Stimulated activated CD8-positive, alpha-beta memory T cell treated with anti-CD3 and anti-CD28 coated beads, Interleukin-12 subunit alpha, Interleukin-12 subunit beta, amount 100 ng/mL, for 24 hours (primary cell): ENCODE measurements at regions not wholly inside any gene's neighbourhood (a gene's known extent, or its start where the extent isn't known, plus 50 kb on each side); places are given as distances from the start of the nearest gene placed in this dataset.
"Not testable (repeated sequence)": the region's sequence is repeated elsewhere in the genome, so short reads cannot be mapped to it uniquely, and the experiment has no call there.

Experiments
- DNase-seq: peaks from one replicate; pipeline ENCODE4 v3.0.0-alpha.2; 2020; ENCODE audit errors: extremely low read depth

- no peak for DNase-seq
These were observed 297.2 kb downstream of the NDUFA10 start for GRCh38 chr2:239727776-239728600.

- DNase-seq: no peak
These were observed 297.9 kb downstream of the NDUFA10 start for GRCh38 chr2:239727182-239727775.

DNA sequence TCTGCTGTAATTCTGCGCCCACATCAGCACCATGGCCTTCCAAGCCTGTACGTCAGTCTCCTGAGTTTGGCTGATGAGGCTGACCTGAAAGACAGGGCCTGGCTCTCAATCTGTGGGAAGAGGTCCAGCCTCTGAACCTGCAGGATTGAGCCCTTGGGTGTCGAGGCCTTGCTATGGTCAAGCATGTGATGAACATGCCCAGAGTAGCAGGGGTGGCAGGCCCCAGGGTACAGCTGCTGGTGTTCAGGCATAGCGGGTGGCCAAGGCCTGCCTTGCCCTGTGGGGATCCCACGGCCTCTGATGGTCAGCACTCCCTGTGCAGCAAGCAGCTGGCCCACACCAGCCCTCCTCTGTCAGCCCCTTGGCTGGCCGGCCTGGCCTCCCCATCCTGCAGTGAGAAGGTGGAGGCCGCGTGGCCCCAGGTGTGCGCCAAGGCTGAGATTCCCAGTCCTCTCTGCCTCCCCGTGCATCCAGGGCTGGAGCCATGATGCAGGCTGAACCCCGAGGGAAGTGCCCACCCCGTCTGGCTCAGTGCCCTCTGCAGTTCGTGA lies 298.4 kb downstream of the NDUFA10 start:
- DNase-seq: no peak

GRCh38 chr2:239726091-239726591 lies 299.0 kb downstream of the NDUFA10 start:
- DNase-seq: no peak

GRCh38 chr2:239725551-239725890 lies 299.6 kb downstream of the NDUFA10 start:
- no peak for DNase-seq

DNA sequence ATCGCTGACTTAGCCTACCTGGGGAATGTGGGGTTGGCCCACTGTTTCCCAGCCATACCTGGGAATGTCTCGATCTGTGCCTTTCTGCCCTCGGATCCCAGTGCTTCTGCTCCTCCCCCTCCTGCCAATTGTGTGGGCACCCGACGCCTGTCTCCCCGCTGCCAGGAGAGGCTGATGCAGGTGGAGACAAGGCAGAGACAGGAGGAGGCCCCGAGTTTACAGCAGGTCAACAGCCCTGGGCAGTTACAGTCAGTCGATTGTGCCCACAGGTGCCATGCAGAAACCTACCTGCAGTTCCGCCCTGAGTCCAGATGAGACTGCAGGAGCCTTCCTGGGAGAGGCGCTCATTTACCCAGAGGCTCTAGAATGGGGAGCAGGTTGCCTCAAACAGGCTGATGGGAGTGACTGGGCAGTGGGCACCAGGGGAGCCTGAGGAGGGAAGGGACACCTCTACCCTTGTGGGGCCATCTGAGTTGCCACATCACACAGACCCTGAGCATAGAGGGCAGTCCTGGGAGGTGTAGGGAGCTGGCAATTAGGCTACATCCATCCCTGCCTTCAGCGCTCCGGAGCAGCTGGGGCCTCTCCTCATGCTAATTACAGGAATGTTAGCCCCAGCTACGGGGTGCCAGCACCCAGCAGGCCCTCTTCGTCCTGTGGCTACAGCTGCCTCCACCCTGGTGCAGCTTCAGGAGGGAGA lies 300.1 kb downstream of the NDUFA10 start:
- DNase-seq: no peak

GRCh38 chr2:239724194-239724849 lies 300.8 kb downstream of the NDUFA10 start:
- no peak for DNase-seq

DNA sequence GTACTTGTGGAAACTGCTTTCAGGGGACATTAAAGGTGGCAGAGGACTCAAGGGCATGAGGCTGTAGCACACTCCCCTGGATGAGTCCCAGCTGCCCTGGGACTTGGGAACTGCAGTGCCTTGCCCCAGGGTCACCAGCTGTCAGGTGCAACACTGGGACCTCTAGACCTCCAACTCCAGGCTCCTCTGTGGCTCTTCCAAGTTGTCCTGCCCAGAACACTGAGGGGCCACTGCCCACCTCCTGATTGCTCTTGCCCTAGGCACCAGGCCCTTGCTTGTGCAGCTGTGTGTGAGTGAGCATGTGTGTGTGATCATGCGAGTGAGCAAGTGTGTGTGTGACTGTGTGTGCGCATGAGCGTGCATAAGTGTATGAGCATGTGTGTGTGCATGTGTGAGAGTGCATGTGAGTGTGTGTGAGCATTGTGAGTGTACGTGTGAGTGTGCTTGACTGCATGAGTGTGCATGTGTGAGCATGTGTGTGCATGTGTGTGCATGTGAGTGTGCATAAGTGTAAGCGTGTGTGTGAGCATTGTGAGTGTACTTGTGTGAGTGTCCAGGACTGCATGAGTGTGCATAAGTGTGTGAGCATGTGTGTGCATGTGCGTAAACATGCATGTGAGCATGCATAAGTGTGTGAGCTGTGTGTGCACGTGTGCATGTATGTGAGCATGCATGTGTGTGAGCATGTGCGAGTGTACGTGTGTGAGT lies 301.5 kb downstream of the NDUFA10 start:
- no peak for DNase-seq

DNA sequence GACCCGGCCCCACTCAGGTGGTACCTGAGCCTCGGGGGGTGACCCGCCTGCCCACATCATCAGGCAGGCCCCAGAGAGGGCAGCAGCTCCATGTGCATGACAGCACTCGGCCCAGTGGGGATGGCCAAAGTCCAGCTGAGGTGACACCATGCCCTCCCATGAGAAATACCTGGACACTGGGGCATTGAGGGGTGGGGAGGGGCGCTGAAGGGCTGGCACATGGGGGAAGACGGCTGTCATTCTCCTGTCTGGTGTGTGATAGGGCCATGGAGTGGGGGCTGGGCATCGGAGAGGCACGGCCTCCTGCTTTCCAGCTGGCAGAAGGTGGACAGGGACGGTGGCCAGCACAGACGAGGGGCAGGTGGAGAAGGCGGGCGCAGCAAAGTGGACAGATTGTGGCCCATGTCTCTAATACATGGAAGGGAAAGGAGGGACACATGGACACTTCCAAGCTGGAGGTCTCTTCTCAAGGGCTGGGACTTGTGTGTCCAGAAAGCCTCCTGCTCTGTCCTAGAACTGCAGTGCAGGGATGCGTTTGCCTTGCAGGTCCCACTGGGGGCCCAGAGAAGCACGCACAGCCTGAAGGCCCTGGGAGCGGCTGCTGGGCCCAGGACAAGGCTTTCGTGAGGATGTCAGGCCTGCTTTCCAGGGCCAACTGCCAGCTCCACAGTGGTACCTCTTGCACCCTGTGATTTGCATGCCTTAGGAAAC lies 302.2 kb downstream of the NDUFA10 start:
- DNase-seq: no peak

GRCh38 chr2:239721991-239722759 lies 303.0 kb downstream of the NDUFA10 start:
- no peak for DNase-seq

DNA sequence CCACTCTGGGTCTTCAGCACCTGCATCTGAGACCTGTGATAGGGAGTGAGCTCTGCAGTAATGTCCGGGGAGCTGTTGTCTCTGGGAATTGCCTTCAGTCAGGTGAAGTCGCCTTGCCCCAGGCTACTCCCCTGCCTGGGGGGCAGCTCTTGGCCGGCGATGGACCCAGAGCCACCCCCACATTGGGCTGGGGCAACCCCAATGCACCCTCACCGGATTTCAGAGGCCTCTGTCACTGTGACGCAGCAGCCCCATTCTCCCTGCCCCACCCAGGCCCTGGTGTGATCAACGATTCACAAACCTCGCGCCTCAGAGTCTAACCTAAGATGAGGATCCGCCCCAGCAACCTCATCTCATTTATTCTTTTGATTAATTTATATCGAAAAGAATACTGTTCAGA lies 303.6 kb downstream of the NDUFA10 start:
- no peak for DNase-seq

DNA sequence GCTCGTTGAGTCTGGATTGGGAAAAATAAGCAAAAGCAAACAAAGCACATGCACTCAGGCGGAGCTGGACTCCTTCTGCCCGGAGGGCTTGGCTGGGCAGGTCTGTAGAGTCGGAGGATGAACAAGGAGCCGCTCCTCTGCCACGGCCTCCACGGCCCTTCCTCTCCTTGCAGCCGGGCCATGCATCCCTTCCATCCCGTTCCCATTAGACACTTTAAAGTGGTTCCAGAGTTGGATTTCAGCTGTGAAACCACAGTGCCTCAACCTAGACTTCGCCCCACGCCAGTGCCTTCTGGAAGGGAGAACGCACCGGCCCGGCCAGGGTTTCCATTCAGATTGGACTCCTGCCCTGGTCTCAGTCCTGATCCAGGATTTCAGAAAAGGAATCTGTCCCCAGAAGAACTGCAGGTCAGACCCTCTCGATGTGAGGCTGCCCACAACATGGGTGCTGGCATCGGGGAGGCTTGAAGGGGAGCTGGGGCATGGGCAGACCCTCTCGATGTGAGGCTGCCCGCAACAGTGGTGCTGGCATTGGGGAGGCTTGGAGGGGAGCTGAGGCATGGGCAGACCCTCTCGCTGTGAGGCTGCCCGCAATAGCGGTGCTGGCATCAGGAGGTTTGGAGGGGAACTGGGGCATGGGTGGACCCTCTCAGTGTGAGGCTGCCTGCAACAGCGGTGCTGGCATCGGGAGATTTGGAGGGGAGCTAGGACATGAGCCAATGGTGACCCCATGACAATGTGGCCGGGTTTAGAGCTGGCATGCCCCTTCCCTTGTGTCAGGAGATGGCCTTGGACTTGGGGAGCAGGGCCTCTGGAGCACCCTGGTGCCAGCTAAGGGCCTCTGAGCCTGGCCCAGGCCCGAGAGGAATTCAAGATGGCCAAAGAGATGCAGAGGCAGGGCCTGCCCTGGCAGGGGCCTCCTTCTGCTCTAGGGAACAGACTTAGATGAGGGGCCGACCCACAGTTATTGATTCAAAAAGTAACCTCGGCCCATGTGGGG lies 304.5 kb downstream of the NDUFA10 start:
- DNase-seq: no peak

- no peak for DNase-seq
These were observed 305.3 kb downstream of the NDUFA10 start for GRCh38 chr2:239719791-239720360.

DNA sequence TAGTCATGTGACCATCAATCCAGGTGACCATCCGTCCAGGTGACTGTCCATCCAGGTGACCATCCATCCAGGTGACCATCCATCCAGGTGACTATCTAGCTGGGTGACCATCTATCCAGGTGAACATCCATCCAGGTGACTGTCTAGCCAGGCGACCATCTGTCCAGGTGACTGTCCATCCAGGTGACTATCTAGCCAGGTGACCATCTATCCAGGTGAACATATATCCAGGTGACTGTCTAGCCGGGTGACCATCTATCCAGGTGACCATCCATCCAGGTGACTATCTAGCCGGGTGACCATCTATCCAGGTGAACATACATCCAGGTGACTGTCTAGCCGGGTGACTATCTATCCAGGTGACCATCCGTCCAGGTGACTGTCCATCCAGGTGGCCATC lies 306.2 kb downstream of the NDUFA10 start:
- not testable (repeated sequence) for DNase-seq

DNA sequence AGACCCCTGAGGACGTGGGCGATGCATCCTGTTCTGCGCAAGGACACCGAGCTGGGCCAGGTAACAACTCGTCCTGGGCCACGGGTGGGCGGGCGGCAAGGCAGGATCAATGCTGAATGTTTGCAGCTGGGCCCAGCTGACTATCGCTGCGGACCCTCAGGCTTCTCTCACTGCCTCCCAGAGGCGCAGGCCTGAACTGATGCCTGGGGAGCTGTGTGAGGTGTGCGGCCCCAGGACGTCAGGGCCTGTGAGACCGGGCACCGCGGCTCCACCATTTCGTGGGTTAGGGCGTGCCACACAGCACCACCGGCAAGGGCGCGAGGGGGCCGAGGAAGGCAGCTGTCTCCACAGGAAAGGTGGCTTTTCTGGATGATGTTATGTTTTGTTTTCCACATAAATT lies 307.4 kb downstream of the NDUFA10 start:
- DNase-seq: no peak

DNA sequence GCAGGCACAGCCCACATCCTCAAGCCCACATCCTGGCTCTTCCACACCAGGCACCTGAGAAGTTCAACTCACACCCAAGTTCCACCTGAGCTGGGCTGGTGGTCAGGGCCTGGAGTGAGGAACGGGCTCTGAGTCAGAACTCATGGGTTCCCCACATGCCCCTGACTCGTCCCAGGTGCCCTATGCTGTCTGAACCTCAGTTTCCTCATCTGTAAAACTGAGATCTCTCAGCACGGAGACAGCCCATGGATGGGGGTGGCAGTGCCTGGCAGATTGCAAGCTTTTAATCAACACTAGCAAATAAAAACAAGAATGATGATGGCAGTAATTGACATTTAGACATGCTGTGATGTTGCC lies 307.8 kb downstream of the NDUFA10 start:
- no peak for DNase-seq

- no peak for DNase-seq
These were observed 308.4 kb downstream of the NDUFA10 start for GRCh38 chr2:239716536-239717318.

DNA sequence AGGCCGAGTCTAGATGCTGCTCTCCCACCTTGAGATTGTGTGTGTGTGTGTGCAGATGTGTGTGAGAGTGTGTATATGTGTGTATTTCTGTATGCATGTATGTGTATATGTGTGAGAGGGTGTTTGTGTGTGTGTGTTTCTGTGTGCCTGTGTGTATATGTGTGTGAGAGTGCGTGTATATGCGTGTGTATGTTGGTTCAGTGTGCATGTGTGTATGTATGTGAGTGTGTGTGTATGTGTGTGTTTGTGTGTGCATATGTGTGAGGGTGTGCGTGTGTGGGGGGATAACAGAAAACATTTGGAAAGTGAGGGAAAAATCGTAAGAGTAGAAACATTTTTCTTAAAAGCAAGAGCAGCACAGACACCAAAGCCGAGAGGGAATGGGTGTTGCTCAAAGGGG lies 309.1 kb downstream of the NDUFA10 start:
- DNase-seq: no peak
